HG03575 (cell line): ENCODE measurements at regions not wholly inside any gene's neighbourhood (a gene's known extent, or its start where the extent isn't known, plus 50 kb on each side); places are given as distances from the start of the nearest gene placed in this dataset.
"Not testable (repeated sequence)": the region's sequence is repeated elsewhere in the genome, so short reads cannot be mapped to it uniquely, and the experiment has no call there.

Experiments
- ATAC-seq: cut with Tn5 transposase; IDR thresholded peaks from one replicate; pipeline ENCODE4 v1.9.1; 2021; ENCODE audit not compliant: unreplicated experiment, insufficient number of reproducible peaks, low FRiP score; ENCODE audit errors: extremely low read depth

GRCh38 chr2:122780251-122780650 lies 1024.8 kb downstream of the TSN start:
- no peak for ATAC-seq

- no peak for ATAC-seq
These were observed 1038.6 kb downstream of the TSN start for GRCh38 chr2:122794100-122794499.

GRCh38 chr2:122795763-122796162 lies 1040.3 kb downstream of the TSN start:
- no peak for ATAC-seq

GRCh38 chr2:122799391-122799790 lies 1043.9 kb downstream of the TSN start:
- ATAC-seq = no peak

GRCh38 chr2:122800781-122801180 lies 1045.3 kb downstream of the TSN start:
- ATAC-seq = no peak

- ATAC-seq = no peak
These were observed 1049.0 kb downstream of the TSN start for GRCh38 chr2:122804494-122804893.

- no peak for ATAC-seq
These were observed 1049.9 kb downstream of the TSN start for GRCh38 chr2:122805346-122805745.

GRCh38 chr2:122808286-122808969 lies 1053.0 kb downstream of the TSN start:
- no peak for ATAC-seq

- not testable (repeated sequence) for ATAC-seq
These were observed 1056.8 kb downstream of the TSN start for GRCh38 chr2:122812214-122812613.

- ATAC-seq = no peak
These were observed 1059.7 kb downstream of the TSN start for GRCh38 chr2:122815120-122815519.

GRCh38 chr2:122816803-122817202 lies 1061.4 kb downstream of the TSN start:
- no peak for ATAC-seq

GRCh38 chr2:122822319-122822718 lies 1066.9 kb downstream of the TSN start:
- ATAC-seq = no peak

- ATAC-seq = no peak
These were observed 1074.7 kb downstream of the TSN start for GRCh38 chr2:122830157-122830556.

- no peak for ATAC-seq
These were observed 1076.2 kb downstream of the TSN start for GRCh38 chr2:122831649-122832048.

GRCh38 chr2:122843503-122843902 lies 1088.1 kb downstream of the TSN start:
- no peak for ATAC-seq

GRCh38 chr2:122851161-122851560 lies 1095.7 kb downstream of the TSN start:
- no peak for ATAC-seq

GRCh38 chr2:122851972-122852531 lies 1096.6 kb downstream of the TSN start:
- no peak for ATAC-seq

- ATAC-seq = no peak
These were observed 1101.2 kb downstream of the TSN start for GRCh38 chr2:122856696-122857095.

- no peak for ATAC-seq
These were observed 1102.7 kb downstream of the TSN start for GRCh38 chr2:122858075-122858702.

GRCh38 chr2:122858813-122859212 lies 1103.4 kb downstream of the TSN start:
- ATAC-seq = no peak
